Activated naive CD8-positive, alpha-beta T cell treated with anti-CD3 and anti-CD28 coated beads for 36 hours (primary cell): ENCODE measurements at regions not wholly inside any gene's neighbourhood (a gene's known extent, or its start where the extent isn't known, plus 50 kb on each side); places are given as distances from the start of the nearest gene placed in this dataset.
A peak's percentile ranks its signal among the peaks of the same experiment; 100 is the strongest.
"Not testable (repeated sequence)": the region's sequence is repeated elsewhere in the genome, so short reads cannot be mapped to it uniquely, and the experiment has no call there.

ENCODE experiments used
- DNase-seq: peaks from one replicate; pipeline ENCODE4 v3.0.0; 2021
- H3K27ac Mint-ChIP-seq: one replicate; pipeline ENCODE4 v1.8.0; 2022; ENCODE audit warnings: mild to moderate bottlenecking, moderate library complexity, mixed read lengths
- H3K27me3 Mint-ChIP-seq: one replicate; pipeline ENCODE4 v1.8.0; 2022; ENCODE audit warnings: mild to moderate bottlenecking, mixed read lengths
- H3K36me3 Mint-ChIP-seq: one replicate; pipeline ENCODE4 v1.8.0; 2021; ENCODE audit warnings: mild to moderate bottlenecking, mixed read lengths
- H3K4me1 Mint-ChIP-seq: one replicate; pipeline ENCODE4 v1.8.0; 2021; ENCODE audit warnings: mixed read lengths
- H3K4me3 Mint-ChIP-seq: one replicate; pipeline ENCODE4 v1.8.0; 2022; ENCODE audit warnings: mild to moderate bottlenecking, moderate library complexity, mixed read lengths
- H3K9me3 Mint-ChIP-seq: one replicate; pipeline ENCODE4 v1.8.0; 2022; ENCODE audit warnings: mixed read lengths

DNA sequence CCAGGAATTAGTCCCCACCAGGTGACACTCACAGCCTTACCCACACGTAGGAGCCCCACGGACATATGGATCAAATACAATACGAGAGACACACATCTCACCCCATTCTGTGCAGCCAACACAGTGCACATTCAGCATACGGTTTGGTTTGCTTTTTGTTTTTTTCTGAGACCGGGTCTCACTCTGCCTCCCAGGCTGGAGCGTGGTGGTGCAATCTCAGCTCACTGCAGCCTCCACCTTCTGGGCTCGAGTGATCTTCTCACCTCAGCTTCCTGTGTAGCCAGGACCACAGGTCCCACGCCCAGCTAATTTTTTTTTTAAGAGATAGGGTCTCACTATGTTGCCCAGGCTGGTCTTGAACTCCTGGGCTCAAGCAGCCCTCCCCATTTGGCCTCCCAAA lies 102.8 kb downstream of the POTEB start:
- DNase-seq, H3K27ac Mint-ChIP-seq: not testable (repeated sequence)

DNA sequence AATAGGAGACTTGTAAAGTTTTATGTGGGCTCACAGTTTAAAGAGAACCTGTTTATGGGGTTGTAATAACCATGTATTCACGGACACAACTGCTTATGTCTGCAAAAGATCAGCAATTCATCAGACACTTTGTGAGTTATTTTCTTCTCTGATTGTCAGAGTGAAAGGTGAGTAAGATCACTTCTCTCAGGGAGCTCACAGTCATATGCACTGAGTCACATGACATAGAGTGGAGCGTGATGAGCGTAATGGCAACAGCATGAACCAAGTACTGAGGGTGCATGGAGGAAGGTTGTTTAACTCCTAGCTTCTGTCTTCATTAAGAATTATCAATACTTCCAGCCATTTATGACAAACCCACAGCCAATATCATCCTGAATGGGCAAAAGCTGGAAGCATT lies 111.0 kb downstream of the POTEB start:
- H3K36me3 Mint-ChIP-seq, H3K27ac Mint-ChIP-seq, DNase-seq, H3K4me3 Mint-ChIP-seq, H3K9me3 Mint-ChIP-seq, H3K27me3 Mint-ChIP-seq, H3K4me1 Mint-ChIP-seq: not testable (repeated sequence)

More for the DNA sequence above, 102.8 kb downstream of the POTEB start:
- H3K4me3 Mint-ChIP-seq, H3K36me3 Mint-ChIP-seq, H3K27me3 Mint-ChIP-seq, H3K4me1 Mint-ChIP-seq, H3K9me3 Mint-ChIP-seq: not testable (repeated sequence)

DNA sequence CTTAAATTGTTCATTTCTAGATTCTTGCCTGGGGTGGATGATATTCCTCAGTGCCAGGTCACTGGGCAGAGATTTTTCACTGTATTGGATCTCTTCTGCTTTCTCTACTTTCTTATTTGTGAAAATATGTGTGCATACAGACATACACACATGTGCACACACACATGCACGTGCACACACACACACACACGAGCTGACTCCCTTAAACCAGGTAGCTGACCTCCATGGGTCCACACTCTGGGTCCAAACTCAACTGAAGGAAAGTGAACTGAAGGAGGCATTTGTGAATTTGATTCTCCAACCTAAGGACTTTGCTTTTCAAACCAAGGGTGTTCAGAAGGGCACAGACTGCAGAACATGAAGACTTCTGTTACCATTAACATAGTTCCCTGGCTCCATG lies 113.8 kb downstream of the POTEB start:
- DNase-seq, H3K4me1 Mint-ChIP-seq, H3K36me3 Mint-ChIP-seq, H3K27me3 Mint-ChIP-seq, H3K9me3 Mint-ChIP-seq, H3K4me3 Mint-ChIP-seq, H3K27ac Mint-ChIP-seq: not testable (repeated sequence)

DNA sequence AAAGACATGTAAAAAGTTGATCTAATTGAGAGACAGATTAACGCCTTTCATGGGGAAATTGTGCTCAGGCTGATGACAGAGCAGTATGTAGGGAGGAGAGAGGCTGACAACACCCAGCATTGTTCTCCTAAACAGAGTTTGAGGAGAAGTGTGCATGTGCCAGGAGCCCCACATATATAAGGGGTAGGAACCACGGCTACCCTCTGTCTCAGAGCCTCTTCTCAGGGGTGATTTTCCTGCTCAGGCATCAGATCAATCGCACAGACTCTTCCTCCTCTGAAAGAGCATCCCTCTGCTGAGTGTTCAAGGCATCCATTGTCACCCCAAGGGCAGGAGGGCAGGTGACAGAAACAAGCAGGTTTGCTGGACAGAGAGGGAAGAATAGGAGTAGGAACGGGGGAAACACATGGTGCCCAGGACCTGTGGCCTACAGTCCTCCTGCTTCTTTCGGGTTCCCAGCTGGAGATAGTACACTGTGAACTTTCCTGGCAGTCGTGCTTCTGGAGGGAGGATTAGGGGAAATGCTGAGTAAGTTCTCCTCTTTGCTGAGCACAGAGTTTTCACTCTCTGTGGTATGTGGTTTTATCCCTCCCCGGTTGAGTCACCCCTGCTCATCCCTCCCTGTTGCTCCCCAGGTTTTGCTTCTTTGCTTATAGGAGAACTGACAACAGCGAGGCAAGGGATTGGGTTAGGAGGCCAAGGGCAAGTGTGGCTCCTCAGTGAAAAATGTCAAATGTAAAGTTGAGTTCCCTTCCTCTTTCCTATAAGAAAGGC lies 117.1 kb downstream of the POTEB start:
- not testable (repeated sequence) for H3K9me3 Mint-ChIP-seq, H3K27me3 Mint-ChIP-seq, H3K27ac Mint-ChIP-seq, H3K4me3 Mint-ChIP-seq, H3K4me1 Mint-ChIP-seq, H3K36me3 Mint-ChIP-seq, DNase-seq

DNA sequence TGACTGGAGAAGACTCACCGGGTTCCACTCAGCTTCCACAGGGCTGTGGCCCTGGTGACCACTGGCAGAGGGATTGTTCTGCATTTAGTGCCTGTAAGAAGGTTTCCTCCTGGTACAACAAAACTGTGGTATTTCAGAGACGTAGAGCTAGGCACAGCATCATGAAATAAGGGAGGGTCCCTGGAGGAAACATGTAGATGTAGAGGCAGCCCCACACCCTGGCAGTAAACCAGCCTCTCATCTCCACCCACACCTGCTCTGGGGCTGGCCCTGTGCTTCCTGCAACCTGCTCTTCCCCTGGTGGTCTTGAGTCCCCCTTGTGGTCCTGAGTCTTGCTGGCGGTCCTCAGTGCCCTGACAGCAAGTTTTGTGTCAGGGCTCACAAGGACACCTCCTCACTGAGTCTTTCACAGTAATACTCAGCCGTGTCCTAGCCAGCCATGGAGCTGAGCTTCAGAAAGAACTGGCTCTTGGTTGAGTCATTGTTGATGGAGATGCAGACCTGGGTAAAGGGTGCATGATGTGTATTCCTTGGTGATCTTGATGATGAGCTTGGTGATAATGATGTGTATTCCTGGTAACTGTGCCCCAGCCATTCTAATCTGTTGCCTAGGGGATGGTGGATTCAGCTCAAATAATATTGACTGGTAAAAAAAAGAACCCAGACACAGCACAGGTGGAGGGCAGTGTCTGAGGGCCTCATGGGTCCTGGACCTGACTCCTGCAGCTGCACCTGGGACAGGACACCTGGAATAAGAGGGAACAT lies 118.0 kb downstream of the POTEB start:
- H3K36me3 Mint-ChIP-seq, H3K27ac Mint-ChIP-seq, H3K9me3 Mint-ChIP-seq, H3K27me3 Mint-ChIP-seq, H3K4me3 Mint-ChIP-seq, H3K4me1 Mint-ChIP-seq: not testable (repeated sequence)
- peak; percentile 2 for DNase-seq

DNA sequence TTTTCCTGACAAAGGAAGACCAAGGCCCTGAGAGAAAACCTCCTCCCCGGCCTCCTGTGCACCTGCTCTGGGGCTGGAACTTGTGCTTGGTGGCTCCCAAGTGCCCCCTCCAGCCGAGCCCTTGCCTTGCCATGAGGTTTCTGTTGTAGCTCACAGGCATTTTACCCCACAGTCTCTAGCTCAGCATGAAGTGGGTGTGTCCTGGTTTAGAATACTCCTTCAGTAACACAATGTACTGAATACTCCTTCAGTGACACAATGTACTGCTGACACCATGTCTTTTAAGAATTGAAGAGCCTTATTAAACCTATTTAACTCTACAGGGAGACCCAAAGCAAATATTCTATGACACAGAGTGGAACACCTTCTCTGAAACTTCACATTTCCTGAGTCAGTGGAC lies 123.7 kb downstream of the POTEB start:
- not testable (repeated sequence) for H3K4me3 Mint-ChIP-seq, H3K36me3 Mint-ChIP-seq, DNase-seq, H3K4me1 Mint-ChIP-seq, H3K27ac Mint-ChIP-seq, H3K27me3 Mint-ChIP-seq, H3K9me3 Mint-ChIP-seq

DNA sequence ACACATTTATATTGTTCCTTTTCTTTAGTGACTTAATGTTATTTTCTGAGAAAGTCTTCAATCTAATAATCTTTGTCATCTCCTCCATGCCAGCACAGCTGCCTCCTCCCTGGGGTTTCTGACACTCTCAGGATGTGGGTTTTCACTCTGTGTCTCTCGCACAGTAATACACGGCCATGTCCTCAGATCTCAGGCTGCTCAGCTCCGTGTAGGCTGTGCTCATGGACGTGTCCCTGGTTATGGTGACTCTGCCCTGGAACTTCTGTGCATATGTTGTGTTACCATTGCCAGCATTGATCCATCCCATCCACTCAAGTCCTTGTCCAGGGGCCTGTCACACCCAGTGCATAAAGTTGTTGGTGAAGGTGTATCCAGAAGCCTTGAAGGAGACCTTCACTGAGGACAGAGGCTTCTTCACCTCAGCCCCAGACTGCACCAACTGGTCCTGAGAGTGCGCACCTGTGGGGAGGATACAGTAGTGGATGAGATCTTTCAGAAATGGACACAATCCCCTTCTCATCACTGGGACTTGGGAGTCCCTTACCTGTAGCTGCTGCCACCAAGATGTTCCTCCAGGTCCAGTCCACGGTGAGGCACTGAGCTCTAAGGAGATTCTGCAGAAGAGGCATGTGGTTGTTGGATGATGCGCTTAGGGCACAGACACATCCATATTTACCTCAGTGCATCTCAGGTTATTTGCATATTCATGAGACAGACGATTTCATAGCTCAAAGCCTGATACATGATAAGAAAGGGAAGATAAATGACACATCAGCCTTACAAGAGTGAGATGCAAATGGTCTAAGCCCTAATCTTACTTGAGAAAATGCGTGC lies 125.2 kb downstream of the POTEB start:
- DNase-seq, H3K27me3 Mint-ChIP-seq, H3K4me1 Mint-ChIP-seq, H3K27ac Mint-ChIP-seq, H3K4me3 Mint-ChIP-seq, H3K36me3 Mint-ChIP-seq, H3K9me3 Mint-ChIP-seq: not testable (repeated sequence)

DNA sequence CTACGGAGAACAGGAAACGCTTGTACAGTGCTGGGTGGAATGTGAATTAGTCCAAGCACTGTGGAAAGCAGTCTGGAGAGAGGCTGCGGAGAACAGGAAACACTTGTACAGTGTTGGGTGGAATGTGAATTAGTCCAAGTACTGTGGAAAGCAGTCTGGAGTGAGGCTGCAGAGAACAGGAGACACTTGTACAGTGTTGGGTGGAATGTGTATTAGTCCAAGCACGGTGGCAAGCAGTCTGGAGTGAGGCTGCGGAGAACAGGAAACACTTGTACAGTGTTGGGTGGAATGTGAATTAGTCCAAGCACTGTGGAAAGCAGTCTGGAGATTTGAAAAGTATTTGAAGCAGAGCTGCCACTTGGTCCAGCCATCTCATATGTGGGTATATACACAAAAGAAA lies 128.4 kb downstream of the POTEB start:
- H3K9me3 Mint-ChIP-seq, H3K4me1 Mint-ChIP-seq, DNase-seq, H3K4me3 Mint-ChIP-seq, H3K27ac Mint-ChIP-seq, H3K36me3 Mint-ChIP-seq, H3K27me3 Mint-ChIP-seq: not testable (repeated sequence)

DNA sequence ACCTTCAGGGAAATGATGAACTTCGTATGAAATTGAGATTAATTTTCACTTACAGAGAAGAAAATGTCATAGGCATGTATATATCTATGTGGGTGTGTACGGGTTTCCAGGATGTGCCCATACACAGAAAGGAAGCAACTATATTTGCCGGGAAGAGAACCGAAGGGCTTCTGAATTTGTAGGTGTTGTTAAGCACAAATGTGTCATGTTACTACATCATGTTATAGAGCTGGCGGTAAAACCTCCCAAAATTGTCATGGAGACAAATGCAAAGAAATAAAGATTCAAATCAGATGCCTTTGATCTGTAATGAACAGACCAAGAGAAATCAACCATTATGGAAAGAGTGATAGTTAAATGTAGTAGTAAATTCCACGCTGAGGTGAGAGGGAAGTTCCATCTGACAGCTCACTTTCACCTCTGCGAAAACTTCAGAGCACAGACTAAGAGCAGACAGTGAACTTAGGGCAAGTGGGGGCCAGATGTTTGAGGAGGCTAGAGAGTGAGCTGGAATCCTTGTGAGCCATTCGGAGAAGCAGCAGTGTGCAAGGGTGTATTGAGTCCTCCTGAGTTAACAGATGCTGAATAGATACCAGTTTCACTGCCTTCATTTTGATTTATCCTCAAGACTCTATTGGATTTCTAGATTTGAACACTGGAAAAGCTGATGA lies 133.2 kb downstream of the POTEB start:
- peak overlapping the region; percentile 54 for H3K4me3 Mint-ChIP-seq
- not testable (repeated sequence) for H3K9me3 Mint-ChIP-seq, H3K27me3 Mint-ChIP-seq, H3K36me3 Mint-ChIP-seq, H3K4me1 Mint-ChIP-seq, DNase-seq
- peak overlapping the region; percentile 89 for H3K27ac Mint-ChIP-seq

DNA sequence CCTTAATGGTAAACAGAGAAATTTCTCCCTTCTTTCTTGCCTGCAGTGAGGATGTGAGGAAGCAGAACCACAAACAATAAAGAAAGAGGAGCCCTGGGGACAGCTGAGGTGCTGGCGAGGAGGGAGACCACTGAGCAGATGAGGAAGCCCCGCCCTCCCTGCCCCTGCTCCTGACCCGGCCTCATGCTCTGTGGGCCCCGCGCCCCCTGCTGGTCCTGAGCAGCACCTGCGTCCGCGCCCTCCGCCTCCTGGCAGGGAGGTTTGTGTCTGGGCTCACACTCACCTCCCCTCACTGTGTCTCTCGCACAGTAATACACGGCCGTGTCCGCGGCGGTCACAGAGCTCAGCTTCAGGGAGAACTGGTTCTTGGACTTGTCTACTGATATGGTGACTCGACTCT lies 135.5 kb downstream of the POTEB start:
- not testable (repeated sequence) for DNase-seq, H3K4me1 Mint-ChIP-seq, H3K4me3 Mint-ChIP-seq, H3K9me3 Mint-ChIP-seq, H3K36me3 Mint-ChIP-seq, H3K27me3 Mint-ChIP-seq, H3K27ac Mint-ChIP-seq

DNA sequence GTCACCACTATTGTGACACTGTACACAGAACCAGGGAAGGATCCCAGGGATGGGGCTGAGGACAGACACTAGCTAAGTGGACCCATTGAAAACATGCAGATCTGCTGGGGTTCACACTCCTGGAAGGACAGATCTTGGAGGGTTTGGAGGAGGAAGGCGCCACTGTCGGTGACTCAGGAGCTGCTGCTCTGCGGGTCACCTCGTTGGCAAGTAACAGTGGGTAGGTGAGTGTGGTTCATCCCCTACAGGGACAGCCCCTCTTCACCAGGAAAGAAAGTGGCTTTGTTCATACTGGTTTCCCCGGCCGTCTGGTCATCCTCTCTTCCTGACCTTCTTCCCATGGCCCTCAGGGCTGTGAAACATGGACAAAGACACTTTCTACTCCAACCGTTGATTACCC lies 139.5 kb downstream of the POTEB start:
- not testable (repeated sequence) for H3K27ac Mint-ChIP-seq, H3K36me3 Mint-ChIP-seq, H3K4me3 Mint-ChIP-seq

DNA sequence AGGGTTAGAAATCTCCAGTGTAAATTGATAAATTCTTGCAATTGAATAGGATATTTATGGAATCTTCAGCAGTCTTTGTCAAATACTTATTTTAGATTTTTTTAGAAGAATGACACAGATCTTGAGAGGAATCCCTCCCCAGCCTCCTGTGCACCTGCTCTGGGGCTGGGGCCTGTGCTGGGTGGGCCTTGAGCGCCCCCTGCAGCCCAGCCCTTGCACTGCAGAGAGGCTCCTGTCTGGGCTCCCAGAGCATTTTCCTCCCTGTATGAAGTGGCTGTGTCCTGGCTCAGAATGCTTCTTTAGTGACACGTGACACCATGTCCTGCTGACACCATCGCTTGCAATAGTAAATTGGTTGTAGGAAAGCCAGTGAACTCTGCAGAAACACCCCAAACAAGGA lies 141.1 kb downstream of the POTEB start:
- H3K27ac Mint-ChIP-seq, H3K4me3 Mint-ChIP-seq, H3K36me3 Mint-ChIP-seq, H3K27me3 Mint-ChIP-seq, H3K9me3 Mint-ChIP-seq, DNase-seq, H3K4me1 Mint-ChIP-seq: not testable (repeated sequence)

More for the DNA sequence above, 139.5 kb downstream of the POTEB start:
- not testable (repeated sequence) for H3K27me3 Mint-ChIP-seq, H3K4me1 Mint-ChIP-seq, H3K9me3 Mint-ChIP-seq, DNase-seq

DNA sequence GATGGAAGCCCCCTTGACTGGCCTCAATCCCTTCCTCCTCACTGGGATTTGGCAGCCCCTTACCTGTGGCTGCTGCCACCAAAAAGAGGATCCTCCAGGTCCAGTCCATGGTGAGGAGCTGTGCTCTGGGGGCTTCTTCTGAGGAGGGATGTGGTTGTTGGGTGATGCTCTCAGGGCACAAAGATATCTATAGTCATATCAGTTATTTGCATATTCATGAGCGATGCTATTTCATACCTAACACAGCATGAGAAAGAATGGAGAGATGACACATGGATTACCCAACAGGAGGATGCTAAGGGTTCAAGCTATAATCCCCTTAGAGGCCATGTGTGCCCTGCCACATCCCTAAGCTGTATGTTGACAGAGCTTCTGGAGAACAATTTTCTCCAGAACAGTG lies 141.7 kb downstream of the POTEB start:
- not testable (repeated sequence) for H3K4me3 Mint-ChIP-seq, H3K36me3 Mint-ChIP-seq, H3K4me1 Mint-ChIP-seq, DNase-seq, H3K27ac Mint-ChIP-seq, H3K27me3 Mint-ChIP-seq, H3K9me3 Mint-ChIP-seq

DNA sequence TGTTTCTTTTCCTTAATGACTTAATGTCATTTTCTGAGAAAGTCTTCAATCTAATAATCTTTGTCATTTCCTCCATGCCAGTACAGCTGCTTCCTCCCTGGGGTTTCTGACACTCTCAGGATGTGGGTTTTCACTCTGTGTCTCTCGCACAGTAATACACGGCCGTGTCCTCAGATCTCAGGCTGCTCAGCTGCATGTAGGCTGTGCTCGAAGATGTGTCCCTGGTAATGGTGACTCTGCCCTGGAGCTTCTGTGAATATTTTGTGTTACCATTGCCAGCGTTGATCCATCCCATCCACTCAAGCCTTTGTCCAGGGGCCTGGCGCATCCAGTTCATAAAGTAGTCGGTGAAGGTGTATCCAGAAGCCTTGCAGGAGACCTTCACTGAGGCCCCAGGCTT lies 142.2 kb downstream of the POTEB start:
- not testable (repeated sequence) for H3K4me3 Mint-ChIP-seq, H3K4me1 Mint-ChIP-seq, DNase-seq, H3K27ac Mint-ChIP-seq, H3K9me3 Mint-ChIP-seq, H3K27me3 Mint-ChIP-seq, H3K36me3 Mint-ChIP-seq

DNA sequence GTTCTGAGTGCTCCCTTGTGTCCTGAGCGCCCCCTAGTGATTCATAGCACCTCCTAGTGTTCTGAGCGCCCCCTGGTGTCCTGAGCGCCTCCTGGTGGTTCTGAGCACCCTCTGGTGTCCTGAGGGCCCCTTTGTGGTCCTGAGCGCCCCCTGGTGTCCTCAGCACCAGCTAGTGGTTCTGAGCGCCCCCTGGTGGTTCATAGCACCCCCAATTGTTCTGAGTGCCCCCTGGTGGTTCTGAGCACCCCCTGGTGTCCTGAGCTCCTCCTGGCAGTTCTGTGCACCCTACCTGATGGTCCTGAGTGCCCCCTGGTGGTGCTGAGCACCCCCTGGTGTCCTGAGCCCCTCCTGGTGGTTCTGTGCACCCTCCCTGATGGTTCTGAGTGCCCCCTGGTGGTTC lies 146.0 kb downstream of the POTEB start:
- not testable (repeated sequence) for H3K4me3 Mint-ChIP-seq, H3K4me1 Mint-ChIP-seq, H3K36me3 Mint-ChIP-seq, H3K27ac Mint-ChIP-seq, H3K27me3 Mint-ChIP-seq, H3K9me3 Mint-ChIP-seq, DNase-seq
